ENCODE measurements at regions not wholly inside any gene's neighbourhood (a gene's known extent, or its start where the extent isn't known, plus 50 kb on each side); places are given as distances from the start of the nearest gene placed in this dataset.

GRCh38 chr1:213443415-213443814, 392.4 kb downstream of the RPS6KC1 start:
- TF ChIP-seq BACH2 (CRISPR knock-in tag; IDR thresholded peaks at IDR 0.05; ENCODE audit: borderline replicate concordance) (no peak), ZFP30 (CRISPR knock-in tag; IDR thresholded peaks at IDR 0.05) (no peak), TOX (CRISPR knock-in tag; IDR thresholded peaks at IDR 0.05; ENCODE audit: borderline replicate concordance) (no peak), TCF4 (CRISPR knock-in tag; IDR thresholded peaks at IDR 0.05; ENCODE audit: borderline replicate concordance) (no peak), PATZ1 (CRISPR knock-in tag; IDR thresholded peaks at IDR 0.05; ENCODE audit: borderline replicate concordance) (no peak), ISL1 (CRISPR knock-in tag; IDR thresholded peaks at IDR 0.05) (no peak), CREB5 (CRISPR knock-in tag; IDR thresholded peaks at IDR 0.05; ENCODE audit: low read depth) (no peak), ZNF565 (CRISPR knock-in tag; conservative IDR thresholded peaks at IDR 0.05; ENCODE audit: low read depth) (no peak), ZFP3 (CRISPR knock-in tag; IDR thresholded peaks at IDR 0.05) (no peak), ESRRG (CRISPR knock-in tag; IDR thresholded peaks at IDR 0.05) (no peak), ARNTL (CRISPR knock-in tag; IDR thresholded peaks at IDR 0.05; ENCODE audit: borderline replicate concordance, low read depth) (no peak)

Measured in SK-N-SH treated with all-trans-retinoic acid at 6 μM for 48 hours (cell line).